Prostate gland (tissue), 2 donors: ENCODE measurements at regions not wholly inside any gene's neighbourhood (a gene's known extent, or its start where the extent isn't known, plus 50 kb on each side); places are given as distances from the start of the nearest gene placed in this dataset.
"Not testable (repeated sequence)": the region's sequence is repeated elsewhere in the genome, so short reads cannot be mapped to it uniquely, and the experiment has no call there.

Source experiments
- POLR2A ChIP-seq: fragments of 450-650 bp; IDR thresholded peaks from one replicate; pipeline ENCODE4 v1.6.1; 2016; ENCODE audit warnings: antibody characterized with exemption, mild to moderate bottlenecking
- POLR2AphosphoS5 ChIP-seq: sonication (generic); formaldehyde crosslinking; IDR thresholded peaks from one replicate; pipeline ENCODE4 v1.6.1; 2017; ENCODE audit warnings: antibody characterized with exemption
- TF ChIP-seq, protein P1 (sequence below), 4 experiments: fragments of 200-600 bp in 2 of 4; fragments of 450-650 bp in 2 of 4; sonication (generic) in 2 of 4; IDR thresholded peaks; 1 replicate in 3 of 4; 2 replicates in 1 of 4; pipeline ENCODE4 v1.5.1; 2016 to 2019; ENCODE audit warnings: antibody characterized with exemption in 4 of 4, mild to moderate bottlenecking in 2 of 4, moderate library complexity in 2 of 4

DNA sequence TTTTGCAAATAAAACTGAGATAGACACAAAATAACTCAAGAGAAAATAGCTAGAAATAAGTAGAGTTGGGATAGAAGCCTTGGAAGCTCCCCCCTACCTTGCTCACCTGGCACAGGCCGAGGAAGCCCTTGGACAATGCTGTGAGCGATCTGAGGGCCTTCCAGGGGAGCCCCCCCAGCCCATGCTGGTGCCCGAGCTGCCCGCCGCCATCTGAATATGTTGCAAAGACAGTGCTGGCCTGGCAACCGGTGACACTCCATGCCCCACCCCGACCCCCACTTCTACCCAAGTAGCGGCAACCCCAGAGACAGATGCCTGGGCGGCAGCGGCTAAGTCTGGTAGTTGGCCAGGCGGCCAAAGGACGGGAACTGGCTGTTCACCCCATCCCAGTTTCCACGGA is 1435.1 kb upstream of the TPTE start:
- TF ChIP-seq POLR2A, POLR2AphosphoS5: not testable (repeated sequence)
- TF ChIP-seq, protein P1, sequence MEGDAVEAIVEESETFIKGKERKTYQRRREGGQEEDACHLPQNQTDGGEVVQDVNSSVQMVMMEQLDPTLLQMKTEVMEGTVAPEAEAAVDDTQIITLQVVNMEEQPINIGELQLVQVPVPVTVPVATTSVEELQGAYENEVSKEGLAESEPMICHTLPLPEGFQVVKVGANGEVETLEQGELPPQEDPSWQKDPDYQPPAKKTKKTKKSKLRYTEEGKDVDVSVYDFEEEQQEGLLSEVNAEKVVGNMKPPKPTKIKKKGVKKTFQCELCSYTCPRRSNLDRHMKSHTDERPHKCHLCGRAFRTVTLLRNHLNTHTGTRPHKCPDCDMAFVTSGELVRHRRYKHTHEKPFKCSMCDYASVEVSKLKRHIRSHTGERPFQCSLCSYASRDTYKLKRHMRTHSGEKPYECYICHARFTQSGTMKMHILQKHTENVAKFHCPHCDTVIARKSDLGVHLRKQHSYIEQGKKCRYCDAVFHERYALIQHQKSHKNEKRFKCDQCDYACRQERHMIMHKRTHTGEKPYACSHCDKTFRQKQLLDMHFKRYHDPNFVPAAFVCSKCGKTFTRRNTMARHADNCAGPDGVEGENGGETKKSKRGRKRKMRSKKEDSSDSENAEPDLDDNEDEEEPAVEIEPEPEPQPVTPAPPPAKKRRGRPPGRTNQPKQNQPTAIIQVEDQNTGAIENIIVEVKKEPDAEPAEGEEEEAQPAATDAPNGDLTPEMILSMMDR (IDR thresholded peaks at IDR 0.05) = not testable (repeated sequence)
